ENCODE measurements at regions not wholly inside any gene's neighbourhood (a gene's known extent, or its start where the extent isn't known, plus 50 kb on each side); places are given as distances from the start of the nearest gene placed in this dataset.
"Not testable (repeated sequence)": the region's sequence is repeated elsewhere in the genome, so short reads cannot be mapped to it uniquely, and the experiment has no call there.

DNA sequence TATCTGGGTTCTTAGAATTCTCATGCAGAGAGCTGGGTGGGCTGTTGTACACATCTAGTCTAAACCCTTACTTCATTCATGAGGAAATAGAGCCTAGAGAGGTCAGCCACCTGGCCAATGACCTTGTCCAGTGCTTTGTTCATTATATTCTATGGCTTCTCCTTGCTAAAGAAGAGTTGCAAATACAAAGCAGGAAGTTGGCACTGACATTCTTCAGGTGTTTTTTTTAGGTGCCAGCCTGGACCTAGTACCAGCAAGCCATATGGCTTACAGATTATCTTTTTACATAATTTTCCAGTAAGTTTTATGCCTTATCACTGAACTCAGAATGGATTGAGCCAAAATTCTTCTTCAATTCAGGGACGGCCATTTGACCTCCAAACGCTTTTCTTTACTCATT is 54.7 kb upstream of the PGM2 start:
- DNase-seq = no peak

DNA sequence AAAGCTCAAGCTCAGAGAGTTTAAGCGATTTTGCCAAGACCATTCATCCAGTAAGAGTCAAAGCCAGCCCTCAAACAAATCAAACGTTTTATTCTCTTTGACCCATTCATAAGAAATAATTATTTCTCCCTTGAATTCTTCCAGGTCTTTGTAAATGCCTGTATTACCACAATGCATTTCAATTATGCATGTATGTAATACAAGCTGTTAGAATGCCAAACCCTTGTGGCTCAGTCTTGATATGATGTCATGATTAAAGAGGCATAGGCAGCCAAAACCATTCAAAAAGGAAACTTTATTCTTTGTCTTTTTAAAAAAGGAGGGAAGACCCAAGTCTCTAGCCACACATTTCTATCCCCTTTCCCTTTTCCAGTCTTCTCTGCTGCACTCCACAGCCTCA is 56.5 kb upstream of the PGM2 start:
- no peak for DNase-seq

DNA sequence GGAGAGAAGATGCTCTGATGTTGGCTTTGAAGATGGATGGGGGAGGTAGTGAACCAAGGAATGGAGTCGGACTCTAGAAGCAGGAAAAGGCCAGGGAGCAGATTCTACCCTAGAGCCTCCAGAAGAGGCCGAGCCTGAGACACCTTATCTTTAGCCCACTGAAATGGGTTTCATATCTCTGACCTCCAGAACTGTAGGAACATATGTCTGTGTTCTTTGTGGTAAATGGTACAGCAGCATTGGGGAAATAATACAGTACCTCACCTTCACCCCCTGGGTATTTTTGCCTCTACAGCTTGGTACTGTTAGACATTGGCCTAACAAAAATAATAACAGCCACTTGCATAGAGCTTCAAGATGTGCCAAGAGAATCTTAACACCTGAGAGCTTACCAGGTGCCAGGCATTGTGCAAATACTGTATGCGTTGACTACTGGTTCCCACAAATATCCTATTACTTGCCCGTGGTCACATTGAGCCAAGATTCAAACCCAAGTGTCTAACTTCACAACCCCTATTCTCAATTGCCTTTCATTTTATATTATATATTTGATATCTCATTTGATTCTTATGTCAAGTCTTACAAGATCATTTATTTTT is 57.0 kb upstream of the PGM2 start:
- no peak for DNase-seq

DNA sequence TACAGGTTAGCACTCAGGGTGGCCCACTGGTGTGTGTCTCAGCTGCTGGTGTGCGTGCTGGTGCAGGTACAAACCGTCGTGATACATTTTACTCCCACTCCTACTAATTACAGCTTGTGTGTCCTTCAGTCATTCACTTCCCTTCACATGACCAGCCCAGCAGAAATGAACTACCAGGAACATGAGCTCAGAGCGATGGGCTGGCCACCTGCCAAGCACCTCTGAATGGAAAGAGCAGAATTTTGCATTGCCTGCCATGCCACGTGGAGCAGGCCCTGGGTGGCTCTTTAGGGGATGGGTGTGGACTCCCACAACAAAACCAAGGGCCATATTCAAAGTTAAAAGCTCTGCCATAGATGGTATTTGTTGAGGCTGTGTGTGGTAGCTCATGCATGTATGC is 58.9 kb upstream of the PGM2 start:
- peak; percentile 53 for DNase-seq

DNA sequence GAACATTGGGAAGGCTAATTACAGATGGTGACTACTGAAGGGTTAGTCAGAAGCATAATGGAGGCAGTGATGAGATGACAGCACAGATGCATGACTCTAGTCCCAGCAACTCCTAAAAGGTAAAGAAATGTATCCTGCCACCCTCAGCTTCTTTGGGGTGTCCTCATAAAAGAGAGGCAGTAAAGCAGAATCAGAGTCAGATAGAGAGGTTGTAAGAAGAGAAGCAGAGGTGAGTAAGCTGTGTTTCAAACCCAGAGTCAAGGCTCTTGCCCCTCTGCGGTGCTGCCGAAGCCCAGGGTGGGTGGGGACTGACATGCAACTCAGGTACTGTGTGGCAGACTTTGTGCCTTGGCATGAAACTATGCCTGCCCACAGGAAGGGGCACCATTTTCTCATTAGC is 59.5 kb upstream of the PGM2 start:
- no peak for DNase-seq

DNA sequence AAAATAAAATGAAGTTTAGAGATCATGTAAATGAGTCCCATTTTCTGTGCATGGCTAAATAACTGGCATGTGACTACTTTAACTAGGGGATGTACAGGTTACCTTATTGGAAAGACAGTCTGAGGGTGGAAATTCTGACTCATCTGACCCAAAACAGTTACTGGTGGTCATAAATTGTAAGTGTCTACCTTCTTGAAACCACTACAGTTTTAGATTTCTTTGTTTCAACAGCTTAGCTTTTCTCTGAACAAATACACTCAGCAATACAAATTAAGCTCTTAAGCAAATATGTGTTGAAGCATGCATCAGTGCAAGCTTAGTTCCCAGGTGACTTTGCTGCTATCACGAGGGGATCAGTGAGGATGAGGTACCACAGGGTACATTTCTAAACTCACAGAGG is 60.7 kb upstream of the PGM2 start:
- no peak for DNase-seq

DNA sequence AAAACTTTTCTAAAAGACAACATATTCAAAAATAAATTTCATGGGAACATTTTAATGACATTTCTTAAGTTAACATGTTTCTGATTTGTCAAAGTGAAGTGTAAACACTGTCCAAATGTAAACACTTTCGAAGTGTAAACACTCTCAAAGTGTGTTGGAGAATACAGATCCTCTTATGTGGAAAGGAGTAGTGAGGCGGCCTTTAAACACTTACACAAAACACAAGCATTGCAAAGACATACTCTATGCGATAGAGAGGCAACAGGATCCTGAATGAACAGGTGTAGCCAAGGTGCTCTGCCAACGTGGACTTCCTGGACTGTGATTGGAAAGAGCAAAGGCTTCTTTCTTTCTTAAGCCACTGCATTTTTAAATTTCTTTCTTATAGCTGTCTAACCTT is 62.7 kb upstream of the PGM2 start:
- DNase-seq = no peak

DNA sequence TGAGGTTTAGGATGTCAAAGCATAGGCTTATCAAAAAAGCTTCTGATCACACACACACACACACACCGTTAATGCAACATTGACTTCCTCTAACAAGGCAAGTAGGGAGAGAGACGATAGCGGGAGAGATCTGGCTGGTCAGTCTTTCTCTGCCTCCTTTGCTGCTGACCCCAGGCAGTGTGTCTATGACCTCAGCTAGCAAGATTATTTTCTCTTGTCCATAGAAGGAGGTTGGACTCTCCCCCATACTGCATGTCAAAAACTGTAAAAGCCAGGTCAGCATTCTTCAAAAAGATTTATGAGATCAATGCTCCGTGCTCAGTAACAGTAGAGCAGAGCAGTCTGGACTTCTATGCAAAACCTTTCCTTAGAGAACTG is 63.5 kb upstream of the PGM2 start:
- DNase-seq = no peak

DNA sequence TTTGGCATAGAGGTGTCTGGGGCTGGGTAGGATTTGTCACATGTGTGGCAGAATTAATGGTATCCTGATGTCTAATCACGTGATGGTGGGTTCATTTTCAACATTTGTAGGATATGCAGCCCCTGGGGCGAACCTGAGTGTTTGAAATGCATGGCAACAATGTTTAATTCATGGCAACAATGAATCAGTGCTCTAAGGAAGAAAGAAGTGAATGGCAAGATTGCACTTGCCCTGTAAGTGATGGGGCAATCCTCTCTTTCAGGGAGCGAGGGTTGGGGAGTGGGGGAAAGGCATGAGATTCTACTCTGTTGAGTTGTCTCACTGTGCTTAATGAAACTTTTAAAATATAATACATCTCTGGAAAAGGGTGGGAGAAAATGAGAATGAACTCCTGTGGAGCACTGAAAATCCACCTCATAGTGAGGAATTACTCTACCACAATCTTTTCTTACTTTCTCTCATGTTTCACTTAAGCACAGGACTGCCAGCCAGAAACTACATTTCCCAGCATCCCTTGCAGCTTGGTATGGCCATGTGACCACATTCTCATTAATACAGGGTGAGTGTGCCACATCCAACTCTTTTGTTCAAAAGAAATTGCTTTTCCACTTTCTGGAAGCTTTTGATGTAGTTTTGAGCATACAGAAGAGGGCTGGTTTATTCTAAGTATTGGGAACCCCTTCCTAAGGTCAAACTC is 64.0 kb upstream of the PGM2 start:
- DNase-seq = no peak

DNA sequence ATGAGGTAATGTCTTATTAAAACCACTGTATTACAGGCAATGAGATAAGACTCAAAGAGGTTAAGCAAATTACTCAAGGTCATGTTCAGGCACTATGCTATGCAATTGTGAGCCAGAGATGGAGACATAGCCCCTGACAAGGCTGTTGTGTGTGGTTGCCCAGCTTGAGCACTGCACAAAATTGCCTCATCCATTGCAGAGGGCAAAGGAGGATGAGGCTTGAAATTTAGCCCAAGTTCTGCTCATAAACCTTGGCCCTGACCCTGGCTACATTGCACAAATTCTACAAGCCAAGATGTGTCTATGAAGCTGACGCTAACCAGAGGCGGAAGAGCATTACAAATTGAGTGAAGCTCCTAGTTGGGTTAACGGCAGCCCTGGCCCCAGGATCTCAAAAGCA is 65.6 kb upstream of the PGM2 start:
- no peak for DNase-seq

DNA sequence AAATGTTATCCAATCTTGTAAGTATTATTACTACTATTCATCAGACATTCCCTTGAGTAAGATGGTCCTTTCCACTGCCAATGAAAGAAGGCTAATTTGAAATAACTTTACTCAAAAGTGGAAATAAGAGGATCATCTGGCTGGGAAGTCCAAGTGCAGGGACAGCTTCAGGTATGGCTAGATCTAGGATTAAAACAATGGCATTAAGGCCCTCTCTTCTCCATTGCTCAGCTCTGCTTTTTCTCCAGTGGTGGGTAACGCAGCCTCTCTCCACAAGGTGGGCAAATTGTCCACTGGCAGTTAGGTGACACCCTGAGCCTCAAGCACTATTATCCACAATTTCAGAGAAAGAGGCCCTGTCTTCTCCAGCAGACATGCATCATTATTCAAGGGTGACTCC is 66.7 kb upstream of the PGM2 start:
- no peak for DNase-seq

DNA sequence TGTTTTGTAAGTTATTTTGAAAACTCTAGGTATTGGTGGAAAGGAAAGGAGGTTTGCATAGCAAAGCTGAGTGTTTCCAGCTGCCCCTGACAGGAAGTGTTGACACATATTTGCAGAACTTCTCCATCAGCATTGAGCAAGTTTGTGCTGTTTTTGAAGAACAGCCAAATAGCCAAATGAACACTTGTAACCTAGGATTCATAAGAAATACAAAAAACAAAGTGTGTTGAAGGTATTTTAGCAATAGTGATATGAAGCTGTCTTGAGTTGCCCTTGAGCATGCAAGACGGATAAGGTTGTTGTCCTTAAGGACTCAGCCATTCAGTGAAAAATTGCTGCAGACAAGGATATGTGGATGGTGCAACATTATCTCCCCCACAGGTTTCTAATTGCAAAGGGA is 68.3 kb upstream of the PGM2 start:
- DNase-seq = no peak

DNA sequence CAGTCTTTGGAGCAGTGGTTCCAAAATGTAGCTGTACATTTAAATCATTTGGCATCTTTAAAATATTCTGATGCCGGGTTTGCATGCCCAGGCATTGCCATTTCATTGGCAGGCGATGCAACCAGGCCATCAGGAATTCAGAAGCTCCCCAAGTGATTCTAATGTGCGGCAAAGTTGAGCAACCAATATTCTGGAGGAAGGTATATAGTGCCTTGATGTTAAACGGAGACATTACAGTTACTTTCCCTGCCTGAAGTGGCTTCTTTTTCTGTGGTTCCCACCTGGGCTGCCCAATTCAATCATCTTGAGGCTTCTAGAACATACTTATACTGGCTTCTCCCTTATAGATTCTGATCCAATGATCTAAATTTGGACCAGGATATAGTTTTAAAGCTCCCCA is 68.7 kb upstream of the PGM2 start:
- no peak for DNase-seq

DNA sequence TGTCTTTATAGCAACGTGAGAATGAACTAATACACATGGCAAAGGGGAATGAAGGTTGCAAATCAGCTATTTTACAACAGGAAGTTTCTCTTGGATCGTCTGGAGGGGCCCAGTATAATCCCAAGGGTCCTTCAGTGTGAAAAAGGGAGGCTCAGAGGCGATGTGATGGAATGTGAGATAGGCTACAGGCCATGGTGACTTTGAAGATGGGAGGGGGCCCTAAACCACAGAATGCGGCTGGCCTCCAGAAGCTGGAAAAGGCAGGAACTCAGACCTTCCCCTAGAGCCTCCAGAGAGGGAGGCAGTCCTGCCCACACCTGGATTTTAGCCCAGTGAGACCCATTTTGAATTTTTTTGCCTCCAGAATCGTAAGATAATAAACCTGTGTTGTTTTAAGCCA is 69.4 kb upstream of the PGM2 start:
- DNase-seq = no peak

DNA sequence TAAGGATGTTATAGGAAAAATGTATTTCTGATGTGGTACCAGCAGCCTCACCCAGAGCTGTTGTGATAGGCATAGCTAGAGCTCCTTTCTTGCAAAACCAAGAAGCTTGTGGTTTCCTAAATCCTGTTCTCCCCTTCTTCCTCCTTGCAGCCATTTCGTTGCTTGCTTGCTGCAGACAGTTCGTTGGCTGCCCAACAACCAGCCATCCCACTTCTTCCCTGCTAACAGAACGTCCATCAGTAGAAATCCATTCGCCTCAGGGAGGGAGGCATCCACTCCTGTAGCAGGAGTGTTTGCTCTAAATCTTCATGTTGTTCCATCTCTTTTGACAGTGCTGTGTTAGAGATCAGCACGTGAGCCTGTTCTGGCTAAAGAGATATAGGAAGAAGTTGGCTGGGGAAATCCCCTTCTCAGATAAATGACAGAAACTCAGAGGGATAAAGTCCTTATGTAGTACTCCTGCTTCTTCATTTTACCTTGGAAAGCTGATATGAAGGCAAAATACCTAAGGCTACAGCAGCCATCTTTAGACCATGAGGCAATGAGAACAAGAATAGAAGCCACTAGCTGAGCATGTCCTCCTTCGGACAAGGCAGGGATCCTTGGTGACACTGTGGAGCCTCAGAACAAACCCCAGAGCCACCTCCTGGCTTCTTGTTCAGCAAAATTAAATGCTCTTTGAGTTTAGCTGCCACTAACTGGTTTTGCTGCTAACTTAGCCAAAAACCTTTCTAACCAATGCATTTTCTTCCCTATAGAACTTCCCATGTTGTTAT is 68.4 kb upstream of the RELL1 start:
- DNase-seq = no peak

DNA sequence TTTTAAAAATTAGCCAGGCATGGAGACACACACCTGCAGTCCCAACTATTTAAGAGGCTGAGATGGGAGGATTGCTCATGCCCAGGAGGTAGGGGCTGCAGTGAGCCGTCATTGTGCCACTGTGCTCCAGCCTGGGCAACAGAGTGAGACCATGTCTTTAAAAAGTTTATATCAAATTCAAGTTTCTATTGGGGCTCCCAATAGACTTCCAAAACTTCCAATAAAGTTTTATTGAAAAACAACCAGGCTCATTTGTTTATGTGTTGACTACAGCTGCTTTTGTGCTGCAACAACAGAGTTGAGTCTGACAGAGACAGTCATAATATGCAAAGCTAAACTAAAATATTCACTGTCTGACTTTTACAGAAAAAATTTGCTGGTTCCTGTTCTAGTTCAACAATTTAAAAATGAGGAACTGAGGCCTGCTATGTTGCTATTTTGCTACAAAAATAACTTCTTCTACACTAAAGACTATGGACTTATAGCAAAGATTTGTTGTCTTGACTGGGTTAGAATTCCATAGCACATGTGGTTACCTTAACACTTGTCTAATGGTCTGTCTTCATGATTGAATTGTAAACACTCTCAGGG is 63.3 kb upstream of the RELL1 start:
- DNase-seq = no peak

DNA sequence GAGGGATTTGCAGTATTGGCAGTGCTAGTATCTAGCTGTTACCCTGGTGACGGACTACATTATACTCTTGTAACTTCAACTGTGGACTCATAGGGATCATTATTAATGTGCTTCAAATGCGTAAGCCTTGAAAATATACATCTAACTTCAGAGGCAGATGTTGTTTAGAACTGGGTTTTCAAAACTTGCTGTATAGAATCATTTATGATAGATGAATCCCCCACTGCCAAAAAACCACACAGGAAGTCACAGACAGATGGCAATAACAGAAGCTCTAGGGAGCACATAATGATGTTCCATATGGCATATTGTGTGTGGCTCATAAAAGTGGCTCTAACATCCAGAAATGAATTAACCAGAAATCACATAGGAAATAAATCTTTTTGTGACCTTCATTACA is 62.3 kb upstream of the RELL1 start:
- no peak for DNase-seq

DNA sequence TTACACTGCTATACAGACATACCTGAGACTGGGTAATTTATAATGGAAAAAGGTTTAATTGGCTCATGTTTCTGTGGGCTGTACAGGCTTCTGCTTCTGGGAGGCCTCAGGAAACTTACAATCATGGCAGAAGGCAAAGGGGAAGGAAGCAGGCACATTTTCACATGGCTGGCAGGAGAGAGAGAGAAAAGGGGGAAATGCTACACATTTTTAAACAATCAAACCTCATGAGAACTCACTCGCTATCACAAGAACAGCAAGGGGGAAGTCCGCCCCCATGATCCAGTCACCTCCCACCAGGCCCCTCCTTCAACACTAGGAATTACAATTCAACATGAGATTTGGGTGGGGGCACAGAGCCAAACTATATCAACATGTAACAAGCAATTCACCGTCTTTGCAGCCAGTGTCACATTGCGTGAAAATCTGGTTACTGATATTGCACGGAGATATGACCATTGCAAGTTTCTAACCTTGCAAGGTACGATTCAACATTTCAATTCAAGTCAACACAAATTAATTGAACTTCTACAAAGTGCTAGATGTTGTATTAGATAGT is 61.7 kb upstream of the RELL1 start:
- no peak for DNase-seq

DNA sequence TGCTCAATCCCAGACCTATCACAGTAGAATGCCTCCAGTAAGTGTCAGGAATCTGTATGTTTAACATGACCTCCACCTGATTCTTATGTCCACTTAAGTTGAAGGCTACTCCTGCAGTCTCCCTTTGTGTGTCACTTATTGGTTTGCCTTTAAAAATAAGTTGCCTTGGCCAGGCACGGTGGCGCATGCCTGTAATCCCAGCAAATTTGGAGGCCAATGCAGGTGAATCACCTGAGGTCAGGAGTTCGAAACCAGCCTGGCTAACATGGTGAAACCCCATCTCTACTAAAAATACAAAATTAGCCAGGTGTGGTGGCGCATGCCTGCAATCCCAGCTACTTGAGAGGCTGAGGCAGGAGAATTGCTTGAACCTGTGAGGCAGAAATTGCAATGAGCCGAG is 60.7 kb upstream of the RELL1 start:
- DNase-seq = not testable (repeated sequence)

DNA sequence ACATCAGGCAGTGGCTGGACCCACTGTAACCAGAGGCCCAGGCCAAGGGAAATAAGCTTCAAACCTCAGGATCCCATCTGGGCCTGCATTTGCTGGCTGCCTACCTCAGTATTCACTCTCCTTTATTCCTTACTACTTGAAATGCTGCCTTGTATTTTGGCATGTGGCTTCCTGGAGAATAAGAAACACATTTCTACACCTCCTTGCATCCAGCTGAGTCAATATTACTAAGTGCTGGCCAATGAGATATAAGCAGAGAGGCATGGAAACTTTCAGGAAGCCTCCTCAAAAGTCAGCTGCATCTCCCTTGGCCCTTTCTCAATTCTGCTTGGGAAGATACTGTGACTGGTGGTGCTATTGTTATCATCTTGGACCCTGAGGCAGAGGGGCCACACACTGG is 59.8 kb upstream of the RELL1 start:
- DNase-seq = no peak

DNA sequence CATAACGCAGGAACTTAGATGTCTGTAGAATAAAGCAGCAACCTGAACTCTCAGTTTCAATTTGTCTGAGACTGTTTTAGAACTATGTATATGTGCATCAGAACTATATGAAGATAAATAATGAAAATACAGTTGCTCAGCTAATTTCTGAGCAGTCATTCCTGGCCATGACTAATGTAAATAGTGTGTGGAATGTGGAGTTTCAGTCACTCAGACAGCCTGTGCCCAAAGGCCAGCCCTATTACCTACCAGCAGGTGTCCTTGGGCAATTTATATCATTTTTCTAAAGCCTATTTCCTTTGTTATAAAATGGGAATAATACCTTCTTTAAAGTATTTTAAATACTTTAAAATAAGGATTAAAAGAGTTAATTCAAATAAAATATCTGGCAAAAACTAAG is 56.0 kb upstream of the RELL1 start:
- DNase-seq = no peak

DNA sequence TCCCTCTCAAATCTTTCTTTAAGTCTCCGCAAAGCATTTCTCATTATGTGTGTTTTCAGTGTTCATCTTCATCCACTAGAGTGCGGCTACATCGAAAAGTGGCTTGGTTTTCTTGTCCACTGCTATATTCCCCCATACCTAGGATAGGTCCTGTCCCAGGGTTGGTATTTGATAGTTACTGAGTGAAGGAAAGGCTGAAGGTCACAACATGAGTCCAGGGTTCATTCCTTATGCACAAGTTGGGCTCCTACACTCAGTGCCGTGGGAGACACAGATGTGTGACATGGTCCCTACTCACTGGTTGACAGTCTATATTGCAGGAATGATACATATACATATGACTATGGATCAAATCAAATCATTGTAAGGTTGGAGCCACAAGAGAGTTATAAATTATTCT is 55.4 kb upstream of the RELL1 start:
- no peak for DNase-seq

DNA sequence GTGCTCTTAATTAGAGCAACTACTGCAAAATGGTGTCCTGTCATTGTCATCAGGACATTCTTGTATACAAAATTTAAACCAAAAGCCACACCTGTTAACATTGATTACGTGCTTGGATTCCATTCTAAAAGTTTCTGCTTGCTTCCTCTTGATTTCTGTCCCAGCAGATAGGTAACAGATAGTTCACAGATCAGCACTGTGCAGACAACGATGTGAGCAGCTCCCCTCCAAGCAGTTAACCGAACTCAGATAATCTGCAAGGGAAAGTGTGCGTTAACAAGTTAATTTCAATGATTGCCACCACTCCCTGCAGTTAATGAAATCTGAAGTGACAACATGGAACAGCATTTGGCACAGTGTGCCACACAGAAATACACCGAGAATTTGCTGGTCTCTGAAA is 54.4 kb upstream of the RELL1 start:
- DNase-seq = no peak

DNA sequence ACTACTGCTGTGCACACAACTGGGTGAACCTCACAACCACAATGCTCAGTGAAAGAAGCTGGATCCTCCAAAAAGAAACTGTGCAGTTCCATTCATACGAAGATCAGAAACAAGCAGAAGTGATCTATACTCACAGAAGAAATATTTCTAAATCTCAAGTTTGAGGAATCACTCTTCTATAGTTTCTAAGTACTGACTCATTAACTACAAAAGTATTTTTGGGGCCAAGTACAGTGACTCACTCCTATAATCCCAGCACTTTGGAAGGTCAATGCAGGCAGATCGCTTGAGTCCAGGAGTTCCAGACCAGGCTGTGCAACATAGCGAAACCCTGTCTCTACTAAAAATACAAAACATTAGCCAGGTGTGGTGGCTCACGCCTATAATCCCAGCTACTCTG is 51.3 kb upstream of the RELL1 start:
- no peak for DNase-seq
